Hematopoietic multipotent progenitor cell treated with erythropoietin and hydrocortisone succinate and interleukin-3 and kit ligand, for 4 days (in vitro differentiated cells): ENCODE measurements at regions not wholly inside any gene's neighbourhood (a gene's known extent, or its start where the extent isn't known, plus 50 kb on each side); places are given as distances from the start of the nearest gene placed in this dataset.
"Not testable (repeated sequence)": the region's sequence is repeated elsewhere in the genome, so short reads cannot be mapped to it uniquely, and the experiment has no call there.

Experiments used
- DNase-seq: peaks from one replicate; pipeline ENCODE4 v3.0.0-alpha.2; 2015

DNA sequence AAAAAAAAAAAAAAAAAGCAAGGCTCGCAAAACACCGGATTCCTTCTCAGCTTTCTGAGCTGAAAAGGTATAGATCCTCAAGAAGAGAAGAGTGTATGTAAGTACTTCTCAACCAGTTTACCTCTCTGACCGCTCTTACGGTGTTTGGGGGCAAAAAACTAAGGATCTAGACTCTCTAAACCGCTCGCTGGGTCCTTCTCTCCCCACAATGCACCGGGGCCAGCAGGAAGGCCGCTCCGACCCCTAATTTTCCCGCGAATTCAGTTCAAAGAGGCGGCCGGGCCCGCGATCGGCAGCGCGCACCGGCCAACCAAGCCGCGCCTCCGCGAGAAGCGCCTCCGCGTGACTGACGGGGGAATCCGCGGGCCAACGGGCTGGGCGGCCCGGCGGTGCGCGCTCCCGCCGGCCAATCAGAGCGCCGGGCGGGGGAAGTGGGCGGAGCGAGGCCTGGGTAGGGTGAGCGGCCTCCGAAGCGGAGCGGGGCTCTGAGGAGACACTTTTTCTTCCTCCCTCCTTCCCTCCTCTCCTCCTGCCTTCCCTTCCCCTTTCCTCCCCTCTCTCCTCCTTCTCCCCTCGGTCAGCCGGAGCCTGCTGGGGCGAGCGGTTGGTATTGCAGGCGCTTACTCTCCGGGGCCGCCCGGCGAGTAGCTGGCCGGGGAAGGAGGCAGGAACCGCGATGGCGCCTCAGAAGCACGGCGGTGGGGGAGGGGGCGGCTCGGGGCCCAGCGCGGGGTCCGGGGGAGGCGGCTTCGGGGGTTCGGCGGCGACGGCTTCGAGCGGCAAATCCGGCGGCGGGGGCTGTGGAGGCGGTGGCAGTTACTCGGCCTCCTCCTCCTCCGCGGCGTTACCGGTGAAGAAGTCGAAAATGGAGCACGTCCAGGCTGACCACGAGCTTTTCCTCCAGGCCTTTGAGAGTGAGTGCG is 93.0 kb downstream of the CRLF3 start:
- peak; percentile 89 for DNase-seq

GRCh38 chr17:30730837-30731209 is 93.7 kb downstream of the CRLF3 start:
- DNase-seq = not testable (repeated sequence)

- not testable (repeated sequence) for DNase-seq
These were observed 94.2 kb downstream of the CRLF3 start for GRCh38 chr17:30730171-30730836.

- DNase-seq = not testable (repeated sequence)
These were observed 94.9 kb downstream of the CRLF3 start for GRCh38 chr17:30729471-30730170.

DNA sequence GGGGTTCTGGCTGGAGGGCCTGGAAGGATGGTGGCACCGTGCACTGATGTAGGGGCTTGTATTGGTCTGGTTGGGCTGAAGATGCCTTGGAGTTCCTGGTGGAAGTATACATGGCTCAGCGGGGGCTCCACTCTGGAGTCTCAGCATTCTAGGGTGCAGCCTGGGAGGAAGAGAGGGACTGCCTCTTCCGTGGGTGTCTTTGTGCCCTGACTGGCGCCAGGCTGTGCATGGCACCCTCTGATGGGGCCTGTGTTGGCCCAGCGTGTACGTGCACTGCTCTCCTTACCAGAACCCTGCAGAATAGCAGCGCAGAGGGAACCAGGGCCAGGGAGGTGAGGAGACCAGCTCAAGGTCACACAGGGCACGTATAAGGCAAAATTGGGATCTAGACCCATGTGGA is 97.0 kb downstream of the CRLF3 start:
- DNase-seq = not testable (repeated sequence)

DNA sequence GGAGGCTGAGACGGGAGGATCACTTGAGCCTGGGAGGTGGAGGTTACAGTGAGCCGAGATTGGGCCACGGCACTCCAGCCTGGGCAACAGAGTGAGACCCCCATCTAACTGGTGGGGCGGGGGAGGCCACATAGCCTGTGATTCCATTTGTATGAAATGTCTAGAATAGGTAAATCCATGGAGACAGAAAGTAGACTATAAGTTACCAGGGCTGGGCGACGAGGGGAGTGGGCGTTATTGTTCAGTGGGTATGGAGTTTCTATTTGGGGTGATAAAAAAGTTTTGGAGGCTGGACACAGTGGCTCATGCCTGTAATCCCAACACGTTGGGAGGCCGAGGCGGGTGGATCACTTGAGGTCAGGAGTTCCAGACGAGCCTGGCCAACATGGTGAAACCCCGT is 97.8 kb downstream of the CRLF3 start:
- not testable (repeated sequence) for DNase-seq

- DNase-seq = not testable (repeated sequence)
These were observed 98.2 kb downstream of the CRLF3 start for GRCh38 chr17:30726310-30726709.

DNA sequence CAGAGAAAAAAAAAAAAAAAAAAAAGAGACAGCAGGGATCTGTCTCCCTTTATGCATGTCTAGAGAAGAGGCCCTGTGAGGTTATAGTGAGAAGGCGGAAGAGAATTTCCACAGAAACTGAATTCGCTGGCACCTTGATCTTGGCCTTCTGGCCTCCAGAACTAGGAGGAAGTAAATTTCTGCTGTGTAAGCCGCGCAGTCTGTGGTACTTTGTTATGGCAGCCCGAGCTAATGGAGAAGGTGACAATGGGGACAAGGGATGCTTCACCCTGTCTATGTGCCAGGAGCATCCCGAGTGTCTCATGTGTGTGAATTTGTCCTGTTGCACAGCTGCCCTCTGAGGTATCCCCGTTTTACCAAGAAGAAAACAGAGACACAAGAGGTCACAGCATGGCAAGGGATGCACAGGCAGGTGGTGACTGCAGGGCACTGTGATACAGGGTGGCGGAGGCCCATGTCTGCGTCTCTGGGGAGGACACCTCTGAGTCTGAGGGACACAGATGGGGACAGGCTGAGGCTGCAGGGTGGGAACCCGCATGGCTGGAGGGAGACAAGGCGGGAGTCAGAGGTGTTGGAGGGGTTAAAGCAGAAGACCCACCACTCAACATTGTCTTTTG is 100.3 kb downstream of the CRLF3 start:
- peak; percentile 45 for DNase-seq

GRCh38 chr17:30722114-30722780 is 102.2 kb downstream of the CRLF3 start:
- DNase-seq = not testable (repeated sequence)

DNA sequence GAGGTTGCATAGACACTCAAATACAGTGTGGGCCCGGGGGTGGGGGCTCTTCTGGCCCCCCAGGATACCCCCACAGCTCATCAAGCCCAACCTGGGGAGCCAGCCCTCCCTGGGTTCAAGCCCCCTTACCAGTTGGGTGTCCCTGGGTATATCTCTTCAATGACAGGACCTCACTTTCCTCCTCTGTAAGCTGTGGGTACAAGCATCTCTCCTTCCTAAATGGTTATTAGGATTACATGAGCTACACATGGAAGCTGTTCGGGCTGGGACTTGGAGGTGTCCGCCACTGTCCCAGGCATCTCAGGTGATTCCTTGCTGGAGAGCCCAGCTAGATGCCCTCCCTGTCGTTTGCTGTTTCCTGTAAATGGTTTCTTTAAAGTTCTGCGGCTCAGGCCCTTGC is 103.5 kb downstream of the CRLF3 start:
- DNase-seq = not testable (repeated sequence)

GRCh38 chr17:30720013-30720471 is 104.5 kb downstream of the CRLF3 start:
- no peak for DNase-seq

GRCh38 chr17:30719131-30719973 is 105.1 kb downstream of the CRLF3 start:
- peak; percentile 85 for DNase-seq

- DNase-seq = not testable (repeated sequence)
These were observed 105.8 kb downstream of the CRLF3 start for GRCh38 chr17:30718691-30719090.

DNA sequence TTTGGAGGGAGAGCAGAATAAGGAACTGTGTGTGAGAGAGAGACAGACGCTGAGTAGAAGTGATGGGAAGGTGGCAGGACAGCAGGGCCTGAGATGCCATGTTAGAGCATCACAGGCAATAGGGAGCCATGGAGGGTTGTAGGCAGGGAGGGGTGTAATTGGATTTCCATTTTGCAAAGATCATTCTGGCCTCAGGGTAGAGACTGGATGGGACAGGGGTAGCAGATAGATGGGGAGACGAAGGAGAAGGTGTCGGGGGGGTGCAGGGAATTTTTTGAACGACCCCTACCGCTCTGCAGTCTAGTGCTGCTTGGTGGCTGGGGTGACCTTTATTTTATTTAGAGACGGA is 106.4 kb downstream of the CRLF3 start:
- not testable (repeated sequence) for DNase-seq

GRCh38 chr17:30717291-30718098 is 107.0 kb downstream of the CRLF3 start:
- DNase-seq = no peak

DNA sequence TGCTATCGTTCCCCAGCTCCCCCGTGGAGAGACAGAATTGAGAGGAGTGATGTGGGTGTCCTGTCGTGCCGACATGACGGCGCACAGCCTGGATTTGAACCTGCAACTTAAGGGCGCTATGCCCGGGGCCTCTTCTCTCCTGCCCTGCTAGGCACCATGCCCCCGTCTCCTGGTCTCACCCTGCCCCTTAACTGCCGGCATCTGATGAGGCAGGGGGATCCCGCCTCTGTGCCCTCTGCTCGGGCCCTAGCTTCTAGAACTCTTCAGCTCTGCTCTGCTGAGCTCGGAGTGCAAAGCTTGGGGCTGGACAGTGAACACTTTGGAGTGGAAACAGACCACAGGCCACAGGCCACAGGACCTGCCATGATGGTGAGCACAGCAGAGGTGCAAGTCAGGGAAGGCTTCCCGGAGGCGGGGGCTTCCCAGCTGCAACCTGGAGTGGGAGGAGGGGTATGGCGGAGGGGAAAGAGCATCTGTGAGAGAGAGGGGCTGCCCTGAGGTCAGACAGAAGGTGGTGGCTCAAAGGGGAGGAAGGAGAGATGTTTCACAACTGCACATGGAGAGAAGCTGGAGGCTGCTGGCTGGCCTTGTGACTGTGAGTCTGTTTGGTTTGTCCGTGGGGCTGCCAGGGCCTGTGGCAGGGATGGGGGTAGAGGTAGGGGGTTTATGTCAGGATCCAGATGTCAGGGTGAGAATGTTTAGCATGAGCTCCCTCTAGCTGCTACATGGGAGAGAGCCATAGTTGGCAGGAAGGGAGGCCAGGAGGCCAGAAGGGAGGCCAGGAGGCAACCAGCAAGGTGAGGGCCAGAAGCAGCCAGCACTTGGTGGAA is 107.8 kb downstream of the CRLF3 start:
- DNase-seq = peak; percentile 73

- peak; percentile 79 for DNase-seq
These were observed 109.5 kb downstream of the CRLF3 start for GRCh38 chr17:30714825-30715622.

GRCh38 chr17:30713805-30714204 is 110.7 kb downstream of the CRLF3 start:
- DNase-seq = not testable (repeated sequence)

DNA sequence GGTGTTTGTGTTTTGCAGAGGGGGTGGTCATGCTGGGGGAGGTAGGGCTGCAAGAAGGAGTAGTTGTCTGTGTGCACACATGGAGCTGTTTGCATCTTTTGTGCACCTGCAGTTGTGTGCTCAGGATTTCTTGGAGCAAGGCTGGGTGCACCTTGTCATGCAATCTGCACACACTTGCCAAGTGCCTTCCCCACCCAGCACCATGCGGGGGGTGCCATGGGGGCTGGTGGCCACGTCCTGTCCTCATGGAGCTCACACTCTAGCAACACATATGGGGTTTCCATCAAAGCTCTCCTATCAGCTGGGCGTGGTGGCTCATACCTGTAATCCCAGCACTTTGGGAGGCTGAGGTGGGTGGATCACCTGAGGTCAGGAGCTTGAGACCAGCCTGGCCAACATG is 111.6 kb downstream of the CRLF3 start:
- not testable (repeated sequence) for DNase-seq
